ENCODE measurements at regions not wholly inside any gene's neighbourhood (a gene's known extent, or its start where the extent isn't known, plus 50 kb on each side); places are given as distances from the start of the nearest gene placed in this dataset.

DNA sequence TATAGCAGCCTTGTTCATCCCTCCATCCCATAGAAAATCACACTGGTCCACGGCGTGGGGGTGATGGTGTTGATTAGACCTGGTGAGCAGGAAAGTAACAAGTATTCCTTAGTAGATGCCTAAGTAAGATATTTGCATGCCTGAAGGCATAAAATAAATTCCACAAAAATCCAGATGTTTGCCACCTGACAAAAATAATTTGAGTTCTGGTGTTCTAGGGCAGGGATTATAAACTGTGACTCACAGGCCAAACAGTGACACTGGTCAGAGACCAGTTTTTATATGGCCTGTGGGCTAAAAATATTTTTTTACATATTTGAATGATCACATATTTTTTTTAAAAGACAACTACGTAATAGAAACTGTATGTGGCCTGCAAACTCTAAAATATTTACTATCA, 310.7 kb downstream of the RFC3 start:
- DNase-seq, result no peak

GRCh38 chr13:34129436-34129835, 311.5 kb downstream of the RFC3 start:
- no peak for DNase-seq

DNA sequence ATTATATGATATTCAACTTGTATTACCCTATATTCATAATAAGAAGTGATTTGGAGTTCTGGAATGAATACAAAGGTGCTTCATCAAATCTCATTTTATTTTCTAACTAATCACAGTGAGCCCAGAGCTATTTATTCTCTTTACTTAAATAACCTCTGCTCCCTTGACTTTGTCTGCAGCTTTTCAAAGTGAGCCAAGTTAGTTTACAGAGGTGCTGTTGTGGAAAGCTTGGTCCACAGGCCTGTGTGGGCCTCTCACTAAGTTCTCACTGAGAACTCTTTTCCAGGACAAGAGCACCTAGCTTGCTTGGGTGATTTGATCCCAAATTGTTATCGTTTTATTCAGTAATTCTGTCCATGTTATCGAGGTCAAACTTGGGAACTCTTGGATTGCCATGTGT, 319.3 kb downstream of the RFC3 start:
- no peak for DNase-seq

DNA sequence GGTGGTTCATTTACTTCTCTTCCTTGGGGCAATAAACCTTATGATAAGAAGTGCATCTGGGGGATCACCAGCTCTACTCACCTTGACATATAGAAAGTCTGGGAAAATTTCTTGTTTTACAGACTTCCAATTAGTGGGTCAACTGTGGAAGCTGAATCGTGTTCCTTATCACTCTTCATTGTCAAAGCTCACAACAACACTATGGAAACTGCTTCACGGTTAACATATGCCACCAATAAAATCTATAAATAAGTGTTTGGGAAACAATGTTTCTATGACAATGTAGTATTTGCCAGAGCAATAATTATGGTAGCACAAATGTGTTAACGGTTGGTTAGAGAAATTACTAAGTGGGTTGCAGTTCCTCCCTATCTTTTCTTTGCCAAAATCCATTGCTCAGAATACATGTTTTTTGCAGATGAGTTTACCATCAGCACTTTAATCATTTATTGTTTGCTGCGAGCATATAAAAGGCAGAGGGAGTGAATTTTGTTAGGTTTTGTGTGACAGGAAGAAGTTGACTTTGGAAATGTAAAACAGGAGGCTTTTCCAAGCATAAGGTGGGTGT, 321.8 kb downstream of the RFC3 start:
- no peak for DNase-seq

GRCh38 chr13:34143637-34144036, 325.7 kb downstream of the RFC3 start:
- no peak for DNase-seq

DNA sequence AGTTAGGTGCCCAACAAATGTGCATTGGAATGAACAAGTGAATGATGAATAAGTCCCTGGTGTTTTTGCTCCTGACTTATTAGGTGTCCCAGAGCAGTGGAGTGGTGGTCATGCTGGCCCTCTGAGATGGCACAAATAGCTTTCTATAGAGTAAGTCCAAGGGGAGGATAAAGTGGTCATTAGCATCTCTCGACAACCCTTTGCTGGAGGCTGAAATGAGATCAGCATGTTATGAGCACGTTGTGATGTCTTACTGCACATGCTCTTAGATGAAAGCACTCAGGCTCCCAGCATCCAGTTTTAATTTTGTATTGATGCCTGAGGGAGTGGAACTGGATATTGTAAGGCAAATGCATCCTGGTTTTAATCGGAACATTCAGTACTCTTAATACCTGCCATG, 326.2 kb downstream of the RFC3 start:
- DNase-seq, result no peak

- no peak for DNase-seq
These were observed 327.1 kb downstream of the RFC3 start for GRCh38 chr13:34145061-34145460.

DNA sequence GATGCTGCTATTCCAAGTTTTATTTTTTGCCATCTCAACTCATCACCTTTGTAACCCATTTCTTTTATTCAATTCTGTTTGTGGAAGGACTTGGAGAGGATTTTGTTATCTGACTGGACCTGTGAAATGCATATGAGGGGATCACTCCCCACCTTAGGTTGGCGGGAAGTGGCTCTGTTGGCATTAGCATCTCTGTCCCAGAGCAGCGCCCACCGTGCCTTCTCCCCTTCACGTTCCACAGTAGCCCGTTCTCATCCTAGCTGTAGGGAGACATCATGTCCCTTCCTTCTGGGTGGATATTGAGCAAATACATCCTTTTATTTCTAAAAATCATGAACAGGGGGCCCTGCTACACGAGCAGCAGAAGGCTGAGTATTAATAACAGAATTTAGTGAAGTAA, 330.4 kb downstream of the RFC3 start:
- no peak for DNase-seq

GRCh38 chr13:34151885-34152284, 333.9 kb downstream of the RFC3 start:
- no peak for DNase-seq

DNA sequence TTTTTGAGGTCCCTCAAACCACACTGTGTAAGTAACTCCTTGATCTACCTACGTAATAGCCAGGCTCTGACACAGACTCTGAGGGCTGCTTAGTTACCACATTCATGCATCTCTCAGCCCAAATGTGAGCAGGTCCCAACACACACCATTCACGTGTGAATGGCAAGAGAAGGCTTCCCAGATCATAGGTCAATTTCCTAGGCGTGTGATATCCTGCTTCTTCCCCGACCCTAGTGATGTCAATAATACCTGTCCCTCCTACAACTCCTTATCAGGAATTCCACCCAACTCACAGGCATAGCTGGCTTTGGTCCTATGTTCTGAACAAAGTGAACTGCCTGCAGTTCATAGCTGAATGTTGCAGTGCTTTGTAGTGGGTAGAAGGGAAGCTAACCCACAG, 334.5 kb downstream of the RFC3 start:
- DNase-seq, result no peak

DNA sequence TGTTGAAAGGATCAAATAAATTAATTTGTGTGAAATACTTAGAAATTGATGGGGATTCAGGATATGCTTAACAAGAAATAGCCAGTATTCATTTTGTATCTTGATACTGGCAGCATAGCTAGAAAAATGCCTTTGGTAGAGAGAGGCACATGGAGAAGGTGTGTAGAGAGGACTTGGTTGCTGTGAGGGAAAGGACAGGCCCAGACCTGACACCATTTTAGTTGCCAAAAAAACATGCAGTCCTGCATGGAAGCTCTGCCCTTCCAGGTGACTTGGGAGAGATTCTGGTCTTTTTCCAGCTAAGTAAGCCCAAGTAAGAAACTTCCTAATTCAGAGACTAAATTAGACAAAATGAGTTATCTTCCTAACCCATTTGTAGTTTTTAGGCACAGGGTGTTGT, 335.0 kb downstream of the RFC3 start:
- no peak for DNase-seq

- DNase-seq, result no peak
These were observed 335.7 kb downstream of the RFC3 start for GRCh38 chr13:34153428-34154180.

DNA sequence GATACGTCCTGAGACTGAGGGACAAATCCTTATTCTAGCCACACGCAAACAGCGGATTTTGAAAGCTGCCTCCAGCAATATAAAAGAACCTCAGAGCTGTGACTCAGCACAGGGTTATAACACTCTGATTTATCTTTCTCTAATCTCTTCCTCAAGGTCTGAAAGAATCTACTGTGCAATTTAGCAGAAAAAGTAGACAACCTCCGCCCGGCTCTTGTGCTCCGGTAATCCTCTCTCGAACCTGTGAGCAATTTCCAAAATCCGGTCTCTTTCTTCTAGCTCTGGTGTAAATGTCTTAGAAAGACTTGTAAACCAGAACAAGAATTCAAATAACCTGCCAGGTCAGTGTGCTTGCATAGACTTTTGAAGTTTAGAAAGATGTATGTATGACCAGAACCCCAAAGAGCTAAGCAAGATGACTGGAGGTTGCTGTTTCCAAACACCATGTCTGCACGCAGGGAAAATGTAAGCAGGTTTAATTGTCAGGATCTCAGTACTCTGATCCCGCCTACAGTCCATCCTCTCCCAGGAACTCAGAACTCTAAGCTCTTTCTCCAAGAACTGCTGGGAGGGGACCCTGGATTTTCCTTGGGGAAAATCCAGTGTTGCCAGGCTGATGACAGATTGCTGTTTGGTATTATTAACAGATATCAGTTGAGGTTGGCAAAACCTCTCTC, 338.1 kb downstream of the RFC3 start:
- DNase-seq, result no peak

DNA sequence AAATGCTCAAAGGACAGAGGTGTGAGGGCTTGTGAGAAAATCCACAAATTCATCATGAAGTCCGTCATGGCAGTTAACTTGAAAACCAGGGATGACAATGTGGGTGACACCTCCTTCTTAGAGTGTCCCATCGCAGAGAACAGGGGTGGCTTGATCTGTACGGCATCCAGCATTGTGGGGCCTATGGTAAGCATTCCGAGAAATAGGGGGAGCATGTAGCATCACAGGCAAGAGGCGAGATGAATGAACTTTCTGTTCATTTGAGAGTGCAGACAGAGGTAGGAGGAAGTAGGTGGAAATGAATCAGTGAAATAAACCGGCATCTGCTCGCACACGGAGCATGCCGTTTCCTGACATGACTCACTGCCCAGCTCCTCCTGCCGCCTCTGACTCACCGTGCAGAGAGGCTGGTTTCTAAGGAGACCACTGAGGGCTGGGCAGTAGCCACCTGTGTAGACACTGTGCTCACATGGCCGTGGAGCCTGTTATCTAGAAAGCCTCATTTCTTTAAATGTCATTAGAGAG, 339.0 kb downstream of the RFC3 start:
- DNase-seq, result peak; percentile 40

- DNase-seq, result no peak
These were observed 342.0 kb downstream of the RFC3 start for GRCh38 chr13:34159946-34160345.

GRCh38 chr13:34161931-34162543, 344.1 kb downstream of the RFC3 start:
- no peak for DNase-seq

GRCh38 chr13:34162544-34162933, 344.6 kb downstream of the RFC3 start:
- DNase-seq, result no peak

DNA sequence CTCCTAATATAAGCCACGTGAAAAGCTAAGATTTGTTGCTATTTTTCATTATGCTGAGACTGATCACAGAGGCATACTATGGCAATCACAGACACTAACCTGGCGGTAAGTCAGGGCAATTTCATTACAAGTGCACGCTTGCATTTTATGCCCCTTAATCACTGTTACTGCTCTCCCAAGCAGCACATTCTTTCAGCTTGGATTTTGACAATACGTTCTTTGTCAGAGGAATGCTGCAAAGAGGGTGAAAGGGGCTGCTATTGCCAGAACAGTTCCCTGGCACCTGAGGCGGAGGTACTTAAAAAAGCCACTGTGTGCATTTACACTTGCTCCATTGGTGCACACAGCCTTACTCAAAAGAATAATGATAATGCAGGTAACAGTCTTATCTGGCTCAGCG, 346.6 kb downstream of the RFC3 start:
- DNase-seq, result no peak

- no peak for DNase-seq
These were observed 347.2 kb downstream of the RFC3 start for GRCh38 chr13:34165158-34165557.

DNA sequence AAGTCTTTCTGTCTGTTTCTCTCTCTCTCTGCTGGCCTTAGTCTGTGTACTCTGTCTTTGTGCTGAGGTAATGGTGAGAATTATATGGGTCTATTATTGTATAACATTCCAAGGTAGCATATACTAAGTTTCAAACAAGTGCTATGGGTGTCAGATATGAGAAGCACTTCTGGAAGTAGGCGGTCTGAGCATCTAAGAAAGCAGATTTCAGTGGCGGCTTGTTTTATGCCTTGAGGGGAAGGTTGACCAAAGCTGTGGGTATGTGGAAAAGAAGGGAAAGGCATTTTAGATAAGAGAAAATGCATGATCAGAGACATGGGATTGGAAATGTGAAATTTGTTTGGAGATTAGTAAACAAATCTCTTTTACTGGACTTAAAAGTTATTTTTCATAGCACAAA, 348.5 kb downstream of the RFC3 start:
- DNase-seq, result no peak

GRCh38 chr13:34167347-34167746, 349.4 kb downstream of the RFC3 start:
- no peak for DNase-seq

- DNase-seq, result no peak
These were observed 354.1 kb downstream of the RFC3 start for GRCh38 chr13:34172048-34172447.

GRCh38 chr13:34174671-34175145, 356.8 kb downstream of the RFC3 start:
- no peak for DNase-seq

DNA sequence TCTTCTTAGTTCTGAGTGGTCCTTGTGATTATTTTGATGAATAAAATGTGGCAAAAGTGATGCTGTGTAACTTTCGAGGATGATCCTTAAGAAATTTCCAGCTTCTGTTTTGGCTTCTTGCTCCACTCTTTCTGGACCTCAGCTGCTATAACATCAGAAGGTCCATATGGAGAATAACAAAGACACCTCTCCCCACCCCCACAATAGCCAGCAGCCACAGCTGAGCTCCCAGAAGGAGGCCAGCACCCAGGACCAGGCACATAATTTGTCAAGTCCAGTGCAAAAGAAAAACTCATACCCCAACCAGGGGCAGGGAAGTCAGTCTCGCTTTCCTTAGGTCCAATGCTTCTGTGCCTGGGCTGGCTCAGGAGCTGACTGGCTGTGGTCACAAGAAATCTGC, 357.6 kb downstream of the RFC3 start:
- DNase-seq, result no peak
